ENCODE measurements at regions not wholly inside any gene's neighbourhood (a gene's known extent, or its start where the extent isn't known, plus 50 kb on each side); places are given as distances from the start of the nearest gene placed in this dataset. TPM values are rescaled to one million over a fixed set of nuclear protein-coding genes. Genes with fewer than 3 reads are reported as not detected.
A peak's percentile ranks its signal among the peaks of the same experiment; 100 is the strongest.

DNA sequence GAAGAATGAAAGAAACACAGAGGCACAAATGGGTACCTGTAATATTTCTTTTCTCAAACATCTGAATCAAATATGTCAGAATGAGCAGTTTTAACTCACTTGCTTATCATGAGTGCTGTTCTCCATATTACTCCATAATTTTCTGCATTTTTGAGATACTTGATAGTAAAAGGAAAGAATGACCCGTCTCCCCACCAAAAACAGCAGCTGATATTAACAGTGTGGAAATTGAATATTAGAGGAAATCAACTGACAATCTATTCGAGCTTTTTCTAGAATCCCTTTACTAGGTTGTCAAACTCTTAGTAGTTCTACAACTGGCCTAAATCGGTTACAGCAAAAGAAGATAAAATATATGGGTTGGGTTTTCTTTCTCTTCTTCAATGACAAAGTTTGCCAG, 49.9 kb upstream of the HELT start:
- WGBS, 3 donors, result 75 to 84% (median 76%) methylated on average over 3 of the region's 3 CpGs
- DNase-seq, result no peak
- H3K27me3 ChIP-seq, result no peaks in the 10 kb centered on the region
- TF ChIP-seq EP300 (IDR thresholded peaks at IDR 0.05) (no peak), POLR2A (IDR thresholded peaks at IDR 0.05) (no peak)
- H3K9me3 ChIP-seq, result no peaks in the 10 kb centered on the region
- intact Hi-C loops (cut with DNase I), result no loop called here
- no peak overlapping the region for H3K4me3 ChIP-seq
- no peak overlapping the region for H3K27ac ChIP-seq
- no peaks in the 10 kb centered on the region for H3K4me1 ChIP-seq (ENCODE audit: insufficient read depth)
- H3K36me3 ChIP-seq, result no peaks in the 10 kb centered on the region

MicroRNAs in the stretch of these regions (microRNA counts, 767-probe panel; counts per million panel counts)
- microRNA hsa-miR-4455, result 530 counts per million, percentile 78 among the panel's probes with 10 or more counts

Small RNA genes in the stretch of these regions (microRNA-seq; reads per million reads assigned to microRNA genes)
- 0 reads per million in 3 donors for gene MIR4455

Small RNA genes in the stretch of these regions (small RNA-seq; reads per million reads assigned to genes)
- not detected for gene MIR4455

Measured in ovary (tissue), 7 donors.